Ishikawa (cell line): ENCODE measurements at regions not wholly inside any gene's neighbourhood (a gene's known extent, or its start where the extent isn't known, plus 50 kb on each side); places are given as distances from the start of the nearest gene placed in this dataset.

Source experiments
- CEBPB ChIP-seq: IDR thresholded peaks from 2 replicates; pipeline ENCODE4 v1.6.1; 2012
- CREB1 ChIP-seq: IDR thresholded peaks from 2 replicates; pipeline ENCODE4 v1.6.1; 2012; ENCODE audit warnings: low read depth
- EGR1 ChIP-seq: IDR thresholded peaks from 2 replicates; pipeline ENCODE4 v1.6.1; 2012
- EP300 ChIP-seq: IDR thresholded peaks from 2 replicates; pipeline ENCODE4 v1.6.1; 2012; ENCODE audit warnings: borderline replicate concordance
- FOXM1 ChIP-seq: IDR thresholded peaks from 2 replicates; pipeline ENCODE4 v1.6.1; 2012; ENCODE audit warnings: low read depth, borderline replicate concordance
- NFIC ChIP-seq: IDR thresholded peaks from 2 replicates; pipeline ENCODE4 v1.6.1; 2012
- RAD21 ChIP-seq: IDR thresholded peaks from 2 replicates; pipeline ENCODE4 v1.6.1; 2012; ENCODE audit warnings: low read depth
- TAF1 ChIP-seq: IDR thresholded peaks from 2 replicates; pipeline ENCODE4 v1.6.1; 2012; ENCODE audit warnings: low read depth, mild to moderate bottlenecking
- TCF12 ChIP-seq: IDR thresholded peaks from 2 replicates; pipeline ENCODE4 v1.6.1; 2012; ENCODE audit warnings: low read depth
- TEAD4 ChIP-seq: IDR thresholded peaks from 2 replicates; pipeline ENCODE4 v1.6.1; 2012
- YY1 ChIP-seq: IDR thresholded peaks from 2 replicates; pipeline ENCODE4 v1.6.1; 2012; ENCODE audit warnings: low read depth
- ZBTB7A ChIP-seq: IDR thresholded peaks from 2 replicates; pipeline ENCODE4 v1.6.1; 2012; ENCODE audit warnings: low read depth
- TF ChIP-seq, protein P1 (sequence below): IDR thresholded peaks from 2 replicates; pipeline ENCODE4 v1.6.1; 2012
- TF ChIP-seq, protein P2 (sequence below): IDR thresholded peaks from 2 replicates; pipeline ENCODE4 v1.6.1; 2012
- TF ChIP-seq, protein P3 (sequence below): IDR thresholded peaks from 2 replicates; pipeline ENCODE4 v1.6.1; 2012; ENCODE audit warnings: low read depth, mild to moderate bottlenecking

DNA sequence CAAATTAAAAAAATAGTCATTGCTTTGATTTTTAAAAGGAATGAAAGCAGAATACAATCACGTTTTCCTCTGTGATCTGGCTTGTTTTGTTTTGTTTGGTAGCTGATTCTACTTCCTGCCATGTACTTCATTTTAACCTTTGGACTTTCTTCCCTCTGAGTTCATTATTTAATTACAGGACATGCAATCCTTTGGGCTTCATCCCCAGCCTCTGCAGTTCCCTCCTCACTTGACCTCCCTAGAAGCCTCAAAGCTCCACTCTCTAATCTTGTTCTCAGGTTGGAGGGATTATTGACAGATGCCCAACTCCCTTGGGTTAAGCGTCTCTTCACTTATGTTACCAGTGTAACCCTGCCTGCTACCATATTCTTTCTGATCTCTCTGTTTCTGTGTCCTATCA, 967.9 kb upstream of the SEL1L start:
- TF ChIP-seq EP300 (no peak), TEAD4 (no peak), EGR1 (no peak), ZBTB7A (no peak), NFIC (no peak), YY1 (no peak), TCF12 (no peak), CEBPB (no peak), TAF1 (no peak), CREB1 (no peak), RAD21 (no peak), FOXM1 (no peak)
- TF ChIP-seq, protein P1, sequence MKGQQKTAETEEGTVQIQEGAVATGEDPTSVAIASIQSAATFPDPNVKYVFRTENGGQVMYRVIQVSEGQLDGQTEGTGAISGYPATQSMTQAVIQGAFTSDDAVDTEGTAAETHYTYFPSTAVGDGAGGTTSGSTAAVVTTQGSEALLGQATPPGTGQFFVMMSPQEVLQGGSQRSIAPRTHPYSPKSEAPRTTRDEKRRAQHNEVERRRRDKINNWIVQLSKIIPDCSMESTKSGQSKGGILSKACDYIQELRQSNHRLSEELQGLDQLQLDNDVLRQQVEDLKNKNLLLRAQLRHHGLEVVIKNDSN: no peak
- TF ChIP-seq, protein P2, sequence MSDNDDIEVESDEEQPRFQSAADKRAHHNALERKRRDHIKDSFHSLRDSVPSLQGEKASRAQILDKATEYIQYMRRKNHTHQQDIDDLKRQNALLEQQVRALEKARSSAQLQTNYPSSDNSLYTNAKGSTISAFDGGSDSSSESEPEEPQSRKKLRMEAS: no peak
- TF ChIP-seq, protein P3, sequence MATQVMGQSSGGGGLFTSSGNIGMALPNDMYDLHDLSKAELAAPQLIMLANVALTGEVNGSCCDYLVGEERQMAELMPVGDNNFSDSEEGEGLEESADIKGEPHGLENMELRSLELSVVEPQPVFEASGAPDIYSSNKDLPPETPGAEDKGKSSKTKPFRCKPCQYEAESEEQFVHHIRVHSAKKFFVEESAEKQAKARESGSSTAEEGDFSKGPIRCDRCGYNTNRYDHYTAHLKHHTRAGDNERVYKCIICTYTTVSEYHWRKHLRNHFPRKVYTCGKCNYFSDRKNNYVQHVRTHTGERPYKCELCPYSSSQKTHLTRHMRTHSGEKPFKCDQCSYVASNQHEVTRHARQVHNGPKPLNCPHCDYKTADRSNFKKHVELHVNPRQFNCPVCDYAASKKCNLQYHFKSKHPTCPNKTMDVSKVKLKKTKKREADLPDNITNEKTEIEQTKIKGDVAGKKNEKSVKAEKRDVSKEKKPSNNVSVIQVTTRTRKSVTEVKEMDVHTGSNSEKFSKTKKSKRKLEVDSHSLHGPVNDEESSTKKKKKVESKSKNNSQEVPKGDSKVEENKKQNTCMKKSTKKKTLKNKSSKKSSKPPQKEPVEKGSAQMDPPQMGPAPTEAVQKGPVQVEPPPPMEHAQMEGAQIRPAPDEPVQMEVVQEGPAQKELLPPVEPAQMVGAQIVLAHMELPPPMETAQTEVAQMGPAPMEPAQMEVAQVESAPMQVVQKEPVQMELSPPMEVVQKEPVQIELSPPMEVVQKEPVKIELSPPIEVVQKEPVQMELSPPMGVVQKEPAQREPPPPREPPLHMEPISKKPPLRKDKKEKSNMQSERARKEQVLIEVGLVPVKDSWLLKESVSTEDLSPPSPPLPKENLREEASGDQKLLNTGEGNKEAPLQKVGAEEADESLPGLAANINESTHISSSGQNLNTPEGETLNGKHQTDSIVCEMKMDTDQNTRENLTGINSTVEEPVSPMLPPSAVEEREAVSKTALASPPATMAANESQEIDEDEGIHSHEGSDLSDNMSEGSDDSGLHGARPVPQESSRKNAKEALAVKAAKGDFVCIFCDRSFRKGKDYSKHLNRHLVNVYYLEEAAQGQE: no peak

DNA sequence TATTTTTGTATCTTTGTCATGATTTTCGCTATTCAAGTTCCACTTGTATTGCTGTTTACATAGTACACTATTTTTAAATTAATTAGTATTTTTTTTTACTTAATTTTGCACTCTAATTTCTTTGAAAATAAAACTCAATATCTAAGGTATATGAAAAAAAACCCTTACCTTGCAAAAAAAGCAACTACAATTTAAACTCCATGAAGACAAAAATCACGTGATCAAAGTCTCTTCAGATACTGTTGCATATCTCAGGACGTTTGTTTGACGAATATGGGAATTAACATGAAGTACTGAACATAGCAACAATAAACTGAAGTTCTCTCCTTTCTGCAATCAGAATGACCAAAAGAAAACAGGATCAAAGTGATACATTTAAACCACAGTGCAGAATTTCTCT, 968.4 kb upstream of the SEL1L start:
- TF ChIP-seq RAD21: no peak
- no peak for TF ChIP-seq FOXM1
- no peak for TF ChIP-seq CEBPB
- TF ChIP-seq, protein P3: no peak
- no peak for TF ChIP-seq NFIC
- TF ChIP-seq TAF1: no peak
- no peak for TF ChIP-seq EP300

DNA sequence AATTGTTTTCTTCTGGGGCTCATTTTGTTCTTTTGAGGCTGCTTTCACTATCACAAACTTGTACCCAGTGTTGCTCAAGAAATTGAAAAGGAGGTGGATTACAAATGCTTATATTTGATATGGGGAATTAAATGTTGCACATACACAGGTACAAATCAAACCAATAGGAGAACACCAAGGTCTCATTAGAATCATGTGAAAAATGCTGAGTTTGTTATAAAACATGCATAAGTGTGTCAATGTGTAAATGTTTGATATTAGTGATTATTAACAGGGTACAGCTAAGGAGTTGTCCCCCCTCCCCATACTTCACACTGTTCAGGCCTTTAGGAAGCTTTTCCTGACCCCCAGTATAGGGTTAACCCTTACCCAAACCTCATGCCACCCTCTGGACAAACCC, 971.2 kb upstream of the SEL1L start:
- TF ChIP-seq EP300 (no peak), CEBPB (no peak), FOXM1 (no peak)

DNA sequence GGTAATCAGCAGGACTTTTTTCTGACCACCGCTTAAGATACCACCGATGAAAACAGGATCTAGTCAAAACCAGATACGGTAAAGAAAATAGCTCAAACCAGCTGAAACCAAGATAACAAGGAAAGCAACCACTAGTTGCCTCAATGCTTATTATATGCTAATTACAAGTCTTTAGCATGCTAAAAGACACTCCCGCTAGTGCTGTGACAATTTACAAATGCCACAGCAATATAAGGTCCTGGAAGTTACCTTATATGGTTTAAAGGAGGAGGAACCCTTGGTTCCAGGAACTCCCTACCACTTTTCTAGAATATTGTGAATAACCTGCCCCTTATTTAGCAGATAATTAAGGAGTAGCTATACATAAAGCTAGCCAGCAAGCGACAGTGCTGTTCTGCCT, 976.4 kb upstream of the SEL1L start:
- TF ChIP-seq FOXM1 (no peak), NFIC (no peak), CREB1 (no peak), TCF12 (no peak), CEBPB (no peak), TEAD4 (no peak), YY1 (no peak), ZBTB7A (no peak), EGR1 (no peak)
- TF ChIP-seq, protein P1: no peak
- TF ChIP-seq, protein P2: no peak
- TF ChIP-seq, protein P3: no peak

DNA sequence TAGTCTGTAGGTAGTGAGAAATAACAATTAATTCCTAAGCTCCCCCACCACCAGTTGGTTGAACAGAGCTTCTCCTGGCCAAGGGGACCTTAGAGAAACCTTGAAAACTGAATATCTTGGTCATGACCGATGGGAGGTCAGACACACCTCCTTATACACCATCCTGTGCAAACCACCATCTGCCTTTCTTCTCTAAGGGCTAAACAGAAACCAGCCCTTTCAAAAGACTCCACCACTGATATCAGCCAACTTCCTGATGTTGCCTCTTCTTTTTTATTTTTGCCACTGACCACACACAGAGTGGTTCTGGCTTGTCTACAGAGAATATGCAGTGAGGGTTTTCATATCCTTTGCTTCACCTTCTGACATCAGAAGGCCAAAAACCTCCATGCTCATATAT, 977.7 kb upstream of the SEL1L start:
- TF ChIP-seq TEAD4 (no peak), CREB1 (no peak), YY1 (no peak)

DNA sequence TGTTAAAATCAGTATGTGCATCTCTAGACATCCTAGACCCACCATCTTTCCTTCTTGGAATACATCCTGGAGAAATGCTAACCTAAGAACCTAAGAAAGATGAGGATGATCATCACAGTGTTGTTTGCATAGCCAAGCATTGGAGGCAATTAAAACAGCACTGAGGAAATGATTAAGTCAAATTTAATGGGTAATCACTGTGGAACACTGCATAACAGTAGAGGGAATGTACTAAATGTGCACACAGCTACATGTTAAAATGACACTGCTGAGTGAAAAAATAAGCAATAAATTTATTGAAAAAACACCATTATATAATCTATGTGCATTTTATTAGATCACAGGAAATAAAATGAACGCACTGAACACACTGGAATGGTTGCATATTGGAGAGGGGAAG, 987.1 kb upstream of the SEL1L start:
- no peak for TF ChIP-seq YY1
- no peak for TF ChIP-seq CEBPB
- TF ChIP-seq EGR1: no peak
- no peak for TF ChIP-seq EP300
- no peak for TF ChIP-seq CREB1
- TF ChIP-seq TAF1: no peak
- TF ChIP-seq TEAD4: no peak
- no peak for TF ChIP-seq TCF12
- TF ChIP-seq ZBTB7A: no peak
- TF ChIP-seq RAD21: no peak
- TF ChIP-seq, protein P2: no peak
- TF ChIP-seq, protein P1: no peak
- TF ChIP-seq FOXM1: no peak
- TF ChIP-seq, protein P3: no peak
- no peak for TF ChIP-seq NFIC
